Caco-2 (cell line): ENCODE measurements at regions not wholly inside any gene's neighbourhood (a gene's known extent, or its start where the extent isn't known, plus 50 kb on each side); places are given as distances from the start of the nearest gene placed in this dataset.

Source experiments
- BruUV-seq: library from RNA; stranded (reverse); fragments of 400-500 nt; replicated peaks from 2 replicates; lab custom pipeline; 2021; lab: Mats Ljungman, UMichigan
- CTCF ChIA-PET: fragments of 300-600 bp; sonication (Branson Sonifier 250); formaldehyde crosslinking; loops from one replicate; lab custom pipeline; 2022; ENCODE audit warnings: antibody characterized with exemption; lab: Charles Lee
- POLR2A ChIA-PET: fragments of 300-600 bp; sonication (Branson Sonifier 250); formaldehyde crosslinking; loops from one replicate; lab custom pipeline; 2022; ENCODE audit warnings: antibody characterized with exemption; lab: Charles Lee
- DNase-seq, 2 experiments: peaks; one replicate each; pipeline versions ENCODE4 v3.0.0 to v3.0.0-alpha.2; 2020 to 2022
- H3K27me3 ChIP-seq: replicated peaks from 2 replicates; pipeline ENCODE4 v1.6.0; 2011; ENCODE audit warnings: low read length; ENCODE audit not compliant: control insufficient read depth, insufficient read depth
- H3K36me3 ChIP-seq: 2 replicates; pipeline ENCODE4 v1.5.1; 2011; ENCODE audit warnings: low read length; ENCODE audit not compliant: control insufficient read depth, insufficient read depth
- H3K4me1 ChIP-seq: fragments of 250-450 bp; sonication (Bioruptor Pico); 2 replicates; pipeline ENCODE4 v1.5.1; 2020; ENCODE audit warnings: mild to moderate bottlenecking
- H3K4me3 ChIP-seq: 2 replicates; pipeline ENCODE4 v1.5.1; 2011; ENCODE audit warnings: low read depth, mild to moderate bottlenecking, control low read depth, low read length
- H3K9me3 ChIP-seq: fragments of 250-450 bp; sonication (Bioruptor Pico); 2 replicates; pipeline ENCODE4 v1.5.1; 2020; ENCODE audit warnings: mild to moderate bottlenecking, moderate library complexity
- H3K27ac Mint-ChIP-seq: one replicate; pipeline ENCODE4 v1.8.0; 2022; ENCODE audit warnings: mixed read lengths; ENCODE audit not compliant: unreplicated experiment
- H3K27me3 Mint-ChIP-seq: one replicate; pipeline ENCODE4 v1.8.0; 2022; ENCODE audit warnings: mixed read lengths; ENCODE audit not compliant: insufficient read depth, unreplicated experiment
- H3K36me3 Mint-ChIP-seq: one replicate; pipeline ENCODE4 v1.8.0; 2022; ENCODE audit warnings: mild to moderate bottlenecking, mixed read lengths; ENCODE audit not compliant: insufficient read depth, unreplicated experiment
- H3K4me1 Mint-ChIP-seq: one replicate; pipeline ENCODE4 v1.8.0; 2022; ENCODE audit warnings: low read depth, mixed read lengths; ENCODE audit not compliant: unreplicated experiment
- H3K4me3 Mint-ChIP-seq: one replicate; pipeline ENCODE4 v1.8.0; 2022; ENCODE audit warnings: mild to moderate bottlenecking, moderate library complexity, mixed read lengths; ENCODE audit not compliant: unreplicated experiment
- H3K9me3 Mint-ChIP-seq: one replicate; pipeline ENCODE4 v1.8.0; 2022; ENCODE audit warnings: mixed read lengths; ENCODE audit not compliant: unreplicated experiment
- intact Hi-C: fragments of 100-400 bp; cut with micrococcal nuclease; formaldehyde crosslinking; loops from one replicate; pipeline ENCODE4 v1.10.0; 2022; ENCODE audit not compliant: unreplicated experiment
- TF ChIP-seq, protein P1 (sequence below), 2 experiments: fragments of 200-600 bp in 1 of 2; IDR thresholded peaks; 1 replicate in 1 of 2; 2 replicates in 1 of 2; pipeline versions ENCODE4 v1.5.1 to v1.8.0; 2011 to 2022; ENCODE audit warnings: antibody characterized with exemption in 1 of 2, control low read depth in 1 of 2, inconsistent platforms in 1 of 2, low read depth in 1 of 2, low read length in 1 of 2, mild to moderate bottlenecking in 1 of 2, moderate library complexity in 1 of 2; ENCODE audit not compliant: insufficient read depth in 1 of 2, severe bottlenecking in 1 of 2, unreplicated experiment in 1 of 2

DNA sequence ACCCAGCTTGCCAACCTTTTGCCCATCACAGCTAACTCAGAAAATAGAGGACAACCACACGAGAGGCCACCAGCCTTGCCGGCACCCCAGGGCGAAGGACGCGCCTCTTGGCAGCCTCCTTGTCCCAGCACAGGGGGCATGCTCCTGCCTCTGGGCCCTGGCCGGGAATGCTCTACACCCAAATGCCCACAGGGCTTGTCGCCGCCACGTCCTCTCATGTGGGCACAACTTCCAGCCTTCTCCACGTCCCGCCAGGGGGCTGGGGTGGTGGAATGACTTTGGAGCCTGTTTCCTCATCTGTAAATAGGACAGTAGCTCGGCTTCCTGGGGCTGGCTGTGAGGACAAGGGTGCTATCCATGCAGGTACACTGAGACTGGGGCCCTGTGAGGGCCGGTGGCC is 152.4 kb upstream of the MLN start:
- H3K4me1 ChIP-seq: no peaks in the 10 kb centered on the region
- ChIA-PET POLR2A (no interaction called here), CTCF (no interaction called here)
- BruUV-seq: no TSS peak
- no peak for DNase-seq
- no peaks in the 10 kb centered on the region for H3K9me3 Mint-ChIP-seq
- H3K36me3 Mint-ChIP-seq: no peaks in the 10 kb centered on the region
- peaks cover 8% of the 10 kb centered on the region for H3K27me3 Mint-ChIP-seq
- intact Hi-C loops: no loop called here
- H3K27ac Mint-ChIP-seq: no peak overlapping the region
- no peaks in the 10 kb centered on the region for H3K4me1 Mint-ChIP-seq
- no peak overlapping the region for H3K4me3 ChIP-seq
- H3K27me3 ChIP-seq: no peaks in the 10 kb centered on the region
- H3K4me3 Mint-ChIP-seq: no peak overlapping the region
- H3K36me3 ChIP-seq: no peaks in the 10 kb centered on the region
- H3K9me3 ChIP-seq: no peaks in the 10 kb centered on the region
- TF ChIP-seq, protein P1, sequence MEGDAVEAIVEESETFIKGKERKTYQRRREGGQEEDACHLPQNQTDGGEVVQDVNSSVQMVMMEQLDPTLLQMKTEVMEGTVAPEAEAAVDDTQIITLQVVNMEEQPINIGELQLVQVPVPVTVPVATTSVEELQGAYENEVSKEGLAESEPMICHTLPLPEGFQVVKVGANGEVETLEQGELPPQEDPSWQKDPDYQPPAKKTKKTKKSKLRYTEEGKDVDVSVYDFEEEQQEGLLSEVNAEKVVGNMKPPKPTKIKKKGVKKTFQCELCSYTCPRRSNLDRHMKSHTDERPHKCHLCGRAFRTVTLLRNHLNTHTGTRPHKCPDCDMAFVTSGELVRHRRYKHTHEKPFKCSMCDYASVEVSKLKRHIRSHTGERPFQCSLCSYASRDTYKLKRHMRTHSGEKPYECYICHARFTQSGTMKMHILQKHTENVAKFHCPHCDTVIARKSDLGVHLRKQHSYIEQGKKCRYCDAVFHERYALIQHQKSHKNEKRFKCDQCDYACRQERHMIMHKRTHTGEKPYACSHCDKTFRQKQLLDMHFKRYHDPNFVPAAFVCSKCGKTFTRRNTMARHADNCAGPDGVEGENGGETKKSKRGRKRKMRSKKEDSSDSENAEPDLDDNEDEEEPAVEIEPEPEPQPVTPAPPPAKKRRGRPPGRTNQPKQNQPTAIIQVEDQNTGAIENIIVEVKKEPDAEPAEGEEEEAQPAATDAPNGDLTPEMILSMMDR (IDR thresholded peaks at IDR 0.05; ENCODE audit: insufficient read depth in 1 of 2, low read depth in 1 of 2, low read length in 1 of 2, severe bottlenecking in 1 of 2, unreplicated experiment in 1 of 2): no peak

DNA sequence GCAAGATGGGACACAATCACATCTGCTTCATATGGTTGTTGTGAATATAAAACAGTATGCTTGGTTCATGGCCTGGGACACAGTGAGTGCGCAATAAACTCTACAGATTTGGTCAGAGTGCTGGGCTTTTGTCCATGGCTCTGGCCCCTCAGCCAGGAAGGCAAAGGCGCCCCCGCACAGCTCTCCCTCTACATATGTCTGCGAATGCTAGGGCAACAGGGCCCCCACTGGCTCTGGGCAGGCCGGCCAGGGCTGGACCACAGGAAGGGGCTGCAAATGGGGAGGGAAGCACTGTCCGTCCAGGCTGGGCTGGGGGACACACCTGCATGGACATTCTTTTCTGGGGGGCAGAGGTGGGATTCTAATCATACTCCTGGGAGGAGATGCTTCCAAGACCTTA is 151.8 kb upstream of the MLN start:
- TF ChIP-seq, protein P1 (IDR thresholded peaks at IDR 0.05; ENCODE audit: insufficient read depth in 1 of 2, low read depth in 1 of 2, low read length in 1 of 2, severe bottlenecking in 1 of 2, unreplicated experiment in 1 of 2): no peak
- Mint-ChIP-seq H3K9me3 (no peaks in the 10 kb centered on the region), H3K4me1 (no peaks in the 10 kb centered on the region), H3K36me3 (no peaks in the 10 kb centered on the region), H3K27me3 (peaks cover 8% of the 10 kb centered on the region), H3K4me3 (no peak overlapping the region), H3K27ac (no peak overlapping the region)
- intact Hi-C loops: no loop called here
- Histone ChIP-seq H3K4me1 (no peaks in the 10 kb centered on the region), H3K27me3 (no peaks in the 10 kb centered on the region), H3K36me3 (no peaks in the 10 kb centered on the region), H3K9me3 (no peaks in the 10 kb centered on the region), H3K4me3 (no peak overlapping the region)
- no peak for DNase-seq
- no TSS peak for BruUV-seq
- POLR2A ChIA-PET: no interaction called here
- CTCF ChIA-PET: no interaction called here

- POLR2A ChIA-PET: no interaction called here
- Histone ChIP-seq H3K4me1 (no peaks in the 10 kb centered on the region), H3K27me3 (no peaks in the 10 kb centered on the region), H3K4me3 (no peak overlapping the region), H3K9me3 (no peaks in the 10 kb centered on the region), H3K36me3 (no peaks in the 10 kb centered on the region)
- no TSS peak for BruUV-seq
- Mint-ChIP-seq H3K4me3 (no peak overlapping the region), H3K27ac (no peak overlapping the region), H3K27me3 (peaks cover 8% of the 10 kb centered on the region), H3K36me3 (no peaks in the 10 kb centered on the region), H3K4me1 (no peaks in the 10 kb centered on the region), H3K9me3 (no peaks in the 10 kb centered on the region)
- CTCF ChIA-PET: no interaction called here
- TF ChIP-seq, protein P1 (IDR thresholded peaks at IDR 0.05; ENCODE audit: insufficient read depth in 1 of 2, low read depth in 1 of 2, low read length in 1 of 2, severe bottlenecking in 1 of 2, unreplicated experiment in 1 of 2): no peak
- no peak for DNase-seq
- intact Hi-C loops: no loop called here
These were observed 150.7 kb upstream of the MLN start for GRCh38 chr6:33954453-33954852.
